ENCODE measurements at regions not wholly inside any gene's neighbourhood (a gene's known extent, or its start where the extent isn't known, plus 50 kb on each side); places are given as distances from the start of the nearest gene placed in this dataset.

- no peak for TF ChIP-seq BCLAF1 (IDR thresholded peaks at IDR 0.05)
- TF ChIP-seq PBX3 (CRISPR knock-in tag; IDR thresholded peaks at IDR 0.05; ENCODE audit: borderline replicate concordance) = no peak
- no peak for TF ChIP-seq ZSCAN9 (CRISPR knock-in tag; IDR thresholded peaks at IDR 0.05; ENCODE audit: borderline replicate concordance)
- no peak for TF ChIP-seq SCMH1 (CRISPR knock-in tag; IDR thresholded peaks at IDR 0.05; ENCODE audit: borderline replicate concordance)
- TF ChIP-seq TIGD3 (CRISPR knock-in tag; IDR thresholded peaks at IDR 0.05; ENCODE audit: borderline replicate concordance) = no peak
- TF ChIP-seq ZNF770 (CRISPR knock-in tag; IDR thresholded peaks at IDR 0.05) = no peak
- no peak for TF ChIP-seq NFE2L2 (IDR thresholded peaks at IDR 0.05; ENCODE audit: low read length)
- TF ChIP-seq ZNF30 (CRISPR knock-in tag; IDR thresholded peaks at IDR 0.05) = no peak
Measured at GRCh38 chr21:17727361-17727760, 91.8 kb downstream of the C21orf91 start (continued).
